Gastrocnemius medialis (tissue), 4 donors: ENCODE measurements at regions not wholly inside any gene's neighbourhood (a gene's known extent, or its start where the extent isn't known, plus 50 kb on each side); places are given as distances from the start of the nearest gene placed in this dataset.

Experiments
- ATAC-seq, 2 donors: fragments of 150-250 bp; one replicate each; pipeline ENCODE4 v1.9.1; 2016
- DNase-seq, 2 donors: peaks; one replicate each; pipeline ENCODE4 v3.0.0-alpha.2; 2019
- H3K27ac ChIP-seq, 4 donors: fragments of 200-600 bp; sonication (generic); 1 replicate in 1 of 4; 2 replicates in 3 of 4; pipeline ENCODE4 v1.5.1; 2016 to 2018; ENCODE audit warnings: mild to moderate bottlenecking in 2 of 4, moderate library complexity in 1 of 4
- H3K27me3 ChIP-seq, 3 donors: fragments of 200-600 bp; sonication (generic) in 2 of 3; 1 replicate in 1 of 3; 2 replicates in 2 of 3; pipeline versions ENCODE4 v1.5.1 to v1.6.0; 2016 to 2019; ENCODE audit warnings: mild to moderate bottlenecking in 1 of 3, moderate library complexity in 1 of 3
- H3K36me3 ChIP-seq, 2 donors: fragments of 200-600 bp; sonication (generic) in 1 of 2; one replicate each; pipeline ENCODE4 v1.5.1; 2017 to 2018
- H3K4me1 ChIP-seq, 2 donors: fragments of 200-600 bp; sonication (generic) in 1 of 2; one replicate each; pipeline ENCODE4 v1.5.1; 2016 to 2017; ENCODE audit warnings: mild to moderate bottlenecking in 2 of 2
- H3K4me3 ChIP-seq, 4 donors: fragments of 200-600 bp; sonication (generic) in 3 of 4; 1 replicate in 1 of 4; 2 replicates in 3 of 4; pipeline ENCODE4 v1.5.1; 2016 to 2019; ENCODE audit warnings: mild to moderate bottlenecking in 2 of 4
- H3K9me3 ChIP-seq, 3 donors: fragments of 200-600 bp; sonication (generic) in 2 of 3; 1 replicate in 1 of 3; 2 replicates in 2 of 3; pipeline ENCODE4 v1.5.1; 2016 to 2019
- POLR2A ChIP-seq, 2 donors: fragments of 450-650 bp; IDR thresholded peaks; one replicate each; pipeline ENCODE4 v1.6.1; 2017; ENCODE audit warnings: antibody characterized with exemption in 2 of 2, mild to moderate bottlenecking in 2 of 2, moderate library complexity in 2 of 2
- in situ Hi-C, 4 donors: fragments of 200-750 bp; cut with MboI; loops; one replicate each; pipeline versions ENCODE4 v1.15.0 to v1.8.0; 2017; ENCODE audit warnings: low sequenced_read_pairs in 4 of 4
- intact Hi-C: fragments of 100-400 bp; cut with DNase I; formaldehyde crosslinking; loops from one replicate; pipeline ENCODE4 v1.15.1; 2023; ENCODE audit warnings: low total_unique reads
- TF ChIP-seq, protein P1 (sequence below), 5 experiments: fragments of 450-650 bp in 3 of 5; fragments of 200-600 bp in 2 of 5; sonication (generic) in 2 of 5; IDR thresholded peaks in 4 of 5; conservative IDR thresholded peaks in 1 of 5; 1 replicate in 4 of 5; 2 replicates in 1 of 5; pipeline ENCODE4 v1.5.1; 2016 to 2019; ENCODE audit warnings: antibody characterized with exemption in 5 of 5, mild to moderate bottlenecking in 3 of 5, moderate library complexity in 3 of 5

DNA sequence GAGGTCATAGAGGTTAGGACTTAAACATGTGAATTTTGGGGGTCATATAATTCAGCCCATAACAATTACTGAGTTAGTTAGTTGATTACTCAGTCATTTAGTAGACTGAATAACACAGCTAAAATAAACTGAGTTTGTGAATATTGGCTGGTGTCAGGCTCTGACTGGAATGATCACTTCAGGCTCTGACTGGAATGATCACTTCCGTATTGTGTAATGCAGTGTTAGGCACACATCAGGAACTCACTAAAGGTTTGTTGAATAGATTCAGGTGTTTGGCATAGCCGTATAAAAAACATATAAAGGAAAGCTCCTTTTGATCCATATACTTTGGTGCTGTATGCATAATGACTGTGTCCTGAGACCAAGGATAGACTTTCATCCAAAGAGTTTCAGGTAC lies 610.5 kb downstream of the INSC start:
- H3K27me3 ChIP-seq, result no peaks in the 10 kb centered on the region
- in situ Hi-C loops, result no loop called here
- H3K9me3 ChIP-seq, result no peaks in the 10 kb centered on the region
- ATAC-seq (no peak), DNase-seq (no peak)
- no peaks in the 10 kb centered on the region for H3K36me3 ChIP-seq
- peaks cover 0 to 3% of the 10 kb centered on the region in 2 donors for H3K4me1 ChIP-seq
- intact Hi-C loops, result no loop called here
- no peak for TF ChIP-seq POLR2A (IDR thresholded peaks at IDR 0.05)
- TF ChIP-seq, protein P1, sequence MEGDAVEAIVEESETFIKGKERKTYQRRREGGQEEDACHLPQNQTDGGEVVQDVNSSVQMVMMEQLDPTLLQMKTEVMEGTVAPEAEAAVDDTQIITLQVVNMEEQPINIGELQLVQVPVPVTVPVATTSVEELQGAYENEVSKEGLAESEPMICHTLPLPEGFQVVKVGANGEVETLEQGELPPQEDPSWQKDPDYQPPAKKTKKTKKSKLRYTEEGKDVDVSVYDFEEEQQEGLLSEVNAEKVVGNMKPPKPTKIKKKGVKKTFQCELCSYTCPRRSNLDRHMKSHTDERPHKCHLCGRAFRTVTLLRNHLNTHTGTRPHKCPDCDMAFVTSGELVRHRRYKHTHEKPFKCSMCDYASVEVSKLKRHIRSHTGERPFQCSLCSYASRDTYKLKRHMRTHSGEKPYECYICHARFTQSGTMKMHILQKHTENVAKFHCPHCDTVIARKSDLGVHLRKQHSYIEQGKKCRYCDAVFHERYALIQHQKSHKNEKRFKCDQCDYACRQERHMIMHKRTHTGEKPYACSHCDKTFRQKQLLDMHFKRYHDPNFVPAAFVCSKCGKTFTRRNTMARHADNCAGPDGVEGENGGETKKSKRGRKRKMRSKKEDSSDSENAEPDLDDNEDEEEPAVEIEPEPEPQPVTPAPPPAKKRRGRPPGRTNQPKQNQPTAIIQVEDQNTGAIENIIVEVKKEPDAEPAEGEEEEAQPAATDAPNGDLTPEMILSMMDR (IDR thresholded peaks at IDR 0.05 in 4 of 5, conservative IDR thresholded peaks at IDR 0.05 in 1 of 5), result no peak
- no peak overlapping the region for H3K27ac ChIP-seq
- H3K4me3 ChIP-seq, result no peak overlapping the region

DNA sequence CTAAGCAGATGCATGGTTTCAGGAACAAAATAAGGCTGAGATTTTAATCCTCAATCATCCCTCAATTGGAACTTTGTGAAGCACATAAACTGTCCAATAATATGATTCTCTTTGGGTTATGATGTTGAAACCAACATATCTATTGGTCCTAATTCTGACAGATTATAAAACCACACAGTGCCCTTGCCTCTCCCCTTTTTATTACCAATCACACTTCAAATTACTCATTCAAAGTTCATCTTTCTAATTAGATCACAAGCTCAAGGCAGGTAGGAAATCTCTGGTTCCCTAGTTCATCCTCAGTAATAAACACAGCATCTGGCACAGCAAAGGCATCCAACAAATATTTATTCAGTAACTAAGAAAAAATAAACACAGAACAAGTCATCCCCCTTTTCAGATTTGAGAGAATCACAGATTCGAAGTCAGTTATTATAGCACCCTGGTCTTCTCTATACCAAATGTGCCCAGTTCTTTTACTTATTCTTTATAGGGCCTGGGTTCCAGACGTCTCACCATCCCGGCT lies 611.6 kb downstream of the INSC start:
- ATAC-seq, result no peak
- Histone ChIP-seq H3K4me3 (no peak overlapping the region), H3K36me3 (no peaks in the 10 kb centered on the region), H3K27ac (no peak overlapping the region), H3K27me3 (no peaks in the 10 kb centered on the region), H3K4me1 (peaks cover 0 to 3% of the 10 kb centered on the region in 2 donors), H3K9me3 (no peaks in the 10 kb centered on the region)
- in situ Hi-C loops (no loop called here), intact Hi-C loops (no loop called here)
- DNase-seq, result no peak
- TF ChIP-seq, protein P1 (IDR thresholded peaks at IDR 0.05 in 4 of 5, conservative IDR thresholded peaks at IDR 0.05 in 1 of 5), result no peak
- TF ChIP-seq POLR2A (IDR thresholded peaks at IDR 0.05), result no peak

DNA sequence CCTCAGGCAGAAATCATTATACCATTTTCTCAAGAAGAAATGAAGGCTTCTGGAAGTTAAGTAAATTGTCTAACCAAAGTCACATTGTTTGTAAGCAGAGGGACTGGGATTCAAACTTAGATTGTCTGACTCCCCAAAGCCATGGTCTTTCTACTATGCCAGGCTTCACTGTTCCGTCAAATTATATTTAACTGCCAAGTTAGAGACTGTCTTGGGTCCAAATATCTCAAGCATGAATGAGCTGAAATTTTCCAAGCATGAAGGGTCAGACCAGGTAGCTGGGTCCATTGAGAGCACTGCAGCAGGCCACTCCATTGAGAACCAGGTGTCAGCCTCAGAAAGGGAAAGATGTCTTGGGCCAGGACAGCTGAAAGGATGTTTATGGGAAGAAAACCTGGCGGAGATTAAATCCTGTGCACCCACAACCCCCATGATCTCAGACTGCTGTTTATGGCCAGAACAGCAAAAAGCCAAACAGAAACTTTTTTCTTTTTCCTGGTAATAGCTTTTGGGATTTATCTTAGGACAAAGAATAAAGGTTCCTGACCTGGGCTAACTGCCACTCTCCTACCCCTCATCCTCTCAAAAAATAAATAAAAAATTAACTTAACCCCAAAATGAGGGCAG lies 612.3 kb downstream of the INSC start:
- no peaks in the 10 kb centered on the region for H3K36me3 ChIP-seq
- H3K4me1 ChIP-seq, result peaks cover 0 to 3% of the 10 kb centered on the region in 2 donors
- no peaks in the 10 kb centered on the region for H3K27me3 ChIP-seq
- in situ Hi-C loops, result no loop called here
- peak; percentile 19 to 30 for ATAC-seq
- DNase-seq, result no peak
- intact Hi-C loops, result no loop called here
- TF ChIP-seq, protein P1 (IDR thresholded peaks at IDR 0.05 in 4 of 5, conservative IDR thresholded peaks at IDR 0.05 in 1 of 5), result no peak
- no peak for TF ChIP-seq POLR2A (IDR thresholded peaks at IDR 0.05)
- no peak overlapping the region for H3K4me3 ChIP-seq
- H3K9me3 ChIP-seq, result no peaks in the 10 kb centered on the region
- no peak overlapping the region for H3K27ac ChIP-seq

DNA sequence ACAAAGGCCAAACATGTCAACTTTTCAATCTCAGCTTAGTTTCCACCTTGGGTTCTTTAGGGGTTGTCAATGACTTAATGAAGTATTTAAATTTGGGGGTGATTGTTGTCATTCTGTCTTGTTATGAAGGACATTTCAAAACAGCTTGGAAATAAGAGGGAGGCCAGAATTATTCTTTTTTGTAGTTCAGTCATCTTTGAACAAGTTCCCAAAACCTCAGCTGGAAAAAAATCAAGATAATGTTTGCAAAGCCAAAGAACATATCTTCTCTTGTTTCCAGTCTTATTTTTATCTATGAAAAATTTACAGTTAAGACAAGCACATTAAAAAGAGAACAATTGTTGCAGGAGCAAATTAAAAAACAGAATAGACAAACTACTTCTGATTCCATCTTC lies 612.8 kb downstream of the INSC start:
- Histone ChIP-seq H3K27ac (no peak overlapping the region), H3K36me3 (no peaks in the 10 kb centered on the region), H3K27me3 (no peaks in the 10 kb centered on the region), H3K4me1 (peaks cover 0 to 3% of the 10 kb centered on the region in 2 donors), H3K4me3 (no peak overlapping the region), H3K9me3 (no peaks in the 10 kb centered on the region)
- intact Hi-C loops, result no loop called here
- TF ChIP-seq, protein P1 (IDR thresholded peaks at IDR 0.05 in 4 of 5, conservative IDR thresholded peaks at IDR 0.05 in 1 of 5), result no peak
- TF ChIP-seq POLR2A (IDR thresholded peaks at IDR 0.05), result no peak
- DNase-seq (no peak), ATAC-seq (no peak)
- in situ Hi-C loops, result no loop called here

DNA sequence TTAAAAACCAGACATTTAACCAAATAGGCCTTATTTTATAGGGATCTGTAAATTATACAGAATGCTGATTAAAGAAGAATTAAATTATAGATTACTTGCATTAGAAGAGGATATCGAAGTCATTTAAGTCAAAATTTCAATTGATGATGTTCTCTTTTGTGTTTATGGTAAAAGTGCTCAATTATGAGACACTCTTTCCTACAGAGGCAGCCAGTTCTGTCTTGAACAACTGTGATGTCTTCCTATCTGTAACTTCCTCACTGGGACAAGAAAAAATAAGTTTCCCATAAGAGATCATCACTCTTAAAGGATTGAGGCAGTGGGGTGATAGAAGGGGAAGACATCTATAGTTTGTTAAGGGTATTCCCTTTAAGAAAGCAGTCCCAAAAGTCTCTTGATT lies 613.5 kb downstream of the INSC start:
- Histone ChIP-seq H3K9me3 (no peaks in the 10 kb centered on the region), H3K27me3 (no peaks in the 10 kb centered on the region), H3K36me3 (no peaks in the 10 kb centered on the region), H3K4me3 (no peak overlapping the region), H3K4me1 (peaks cover 0 to 3% of the 10 kb centered on the region in 2 donors), H3K27ac (no peak overlapping the region)
- TF ChIP-seq POLR2A (IDR thresholded peaks at IDR 0.05), result no peak
- TF ChIP-seq, protein P1 (IDR thresholded peaks at IDR 0.05 in 4 of 5, conservative IDR thresholded peaks at IDR 0.05 in 1 of 5), result no peak
- DNase-seq (no peak), ATAC-seq (no peak)
- intact Hi-C loops, result no loop called here
- in situ Hi-C loops, result no loop called here
